Cardiac fibroblast (primary cell): ENCODE measurements at regions not wholly inside any gene's neighbourhood (a gene's known extent, or its start where the extent isn't known, plus 50 kb on each side); places are given as distances from the start of the nearest gene placed in this dataset.

Source experiments
- DNase-seq, 2 donors: peaks; one replicate each; pipeline versions ENCODE4 v3.0.0 to v3.0.0-alpha.2; 2010; ENCODE audit warnings: low read depth in 2 of 2
- H3K4me3 ChIP-seq, 2 donors: replicated peaks in 1 of 2; 1 replicate in 1 of 2; 2 replicates in 1 of 2; pipeline ENCODE4 v1.5.1; 2011; ENCODE audit warnings: low read depth in 2 of 2, low read length in 2 of 2, mild to moderate bottlenecking in 2 of 2, moderate library complexity in 1 of 2
- TF ChIP-seq, protein P1 (sequence below): IDR thresholded peaks from one replicate; pipeline ENCODE4 v1.5.1; 2011; ENCODE audit warnings: low read depth, mild to moderate bottlenecking, low read length, inconsistent platforms

DNA sequence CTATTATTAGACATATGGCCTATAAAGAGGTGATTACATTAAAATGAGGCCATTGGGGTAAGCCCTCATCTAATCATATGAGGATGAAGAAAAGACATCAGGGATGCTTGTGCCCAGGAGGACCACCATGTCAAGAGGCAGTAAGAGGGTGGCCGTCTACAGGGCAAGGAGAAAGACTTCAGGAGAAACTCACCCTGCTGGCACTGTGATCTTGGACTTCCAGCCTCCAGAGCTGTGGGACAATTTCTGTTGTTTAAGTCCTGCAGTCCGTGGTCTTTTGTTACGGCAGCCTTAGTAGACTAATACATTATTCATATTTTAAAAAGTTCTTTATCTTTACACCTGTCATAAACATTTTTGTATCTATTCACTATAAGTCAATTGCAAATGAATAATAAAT, 290.0 kb downstream of the PRL start:
- DNase-seq, result no peak
- no peak overlapping the region for H3K4me3 ChIP-seq
- TF ChIP-seq, protein P1, sequence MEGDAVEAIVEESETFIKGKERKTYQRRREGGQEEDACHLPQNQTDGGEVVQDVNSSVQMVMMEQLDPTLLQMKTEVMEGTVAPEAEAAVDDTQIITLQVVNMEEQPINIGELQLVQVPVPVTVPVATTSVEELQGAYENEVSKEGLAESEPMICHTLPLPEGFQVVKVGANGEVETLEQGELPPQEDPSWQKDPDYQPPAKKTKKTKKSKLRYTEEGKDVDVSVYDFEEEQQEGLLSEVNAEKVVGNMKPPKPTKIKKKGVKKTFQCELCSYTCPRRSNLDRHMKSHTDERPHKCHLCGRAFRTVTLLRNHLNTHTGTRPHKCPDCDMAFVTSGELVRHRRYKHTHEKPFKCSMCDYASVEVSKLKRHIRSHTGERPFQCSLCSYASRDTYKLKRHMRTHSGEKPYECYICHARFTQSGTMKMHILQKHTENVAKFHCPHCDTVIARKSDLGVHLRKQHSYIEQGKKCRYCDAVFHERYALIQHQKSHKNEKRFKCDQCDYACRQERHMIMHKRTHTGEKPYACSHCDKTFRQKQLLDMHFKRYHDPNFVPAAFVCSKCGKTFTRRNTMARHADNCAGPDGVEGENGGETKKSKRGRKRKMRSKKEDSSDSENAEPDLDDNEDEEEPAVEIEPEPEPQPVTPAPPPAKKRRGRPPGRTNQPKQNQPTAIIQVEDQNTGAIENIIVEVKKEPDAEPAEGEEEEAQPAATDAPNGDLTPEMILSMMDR, result no peak

DNA sequence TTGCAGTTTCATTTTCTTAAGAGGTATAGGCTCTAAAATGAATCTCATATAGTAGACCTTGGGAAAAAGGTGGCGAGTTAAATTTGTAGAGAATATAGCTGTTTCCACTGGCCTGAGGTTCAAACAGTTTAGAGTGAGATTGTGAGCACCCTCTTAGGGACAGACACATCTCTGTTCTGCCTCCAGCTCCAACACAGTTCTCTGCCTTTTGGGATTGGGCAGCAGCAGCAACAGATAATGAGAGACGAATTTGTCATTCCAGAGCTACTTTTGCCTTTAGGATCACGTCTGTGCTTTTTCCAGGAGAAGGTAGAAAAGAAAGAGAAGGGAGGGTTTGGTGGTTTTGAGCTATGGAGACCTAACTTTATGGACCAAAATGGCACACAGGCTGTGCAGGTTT, 289.4 kb downstream of the PRL start:
- H3K4me3 ChIP-seq, result no peak overlapping the region
- DNase-seq, result no peak
- TF ChIP-seq, protein P1, result no peak

GRCh38 chr6:22008248-22008836, 288.5 kb downstream of the PRL start:
- H3K4me3 ChIP-seq, result no peak overlapping the region
- DNase-seq, result peak in 1 of 2 donors; percentile 36
- TF ChIP-seq, protein P1, result no peak

DNA sequence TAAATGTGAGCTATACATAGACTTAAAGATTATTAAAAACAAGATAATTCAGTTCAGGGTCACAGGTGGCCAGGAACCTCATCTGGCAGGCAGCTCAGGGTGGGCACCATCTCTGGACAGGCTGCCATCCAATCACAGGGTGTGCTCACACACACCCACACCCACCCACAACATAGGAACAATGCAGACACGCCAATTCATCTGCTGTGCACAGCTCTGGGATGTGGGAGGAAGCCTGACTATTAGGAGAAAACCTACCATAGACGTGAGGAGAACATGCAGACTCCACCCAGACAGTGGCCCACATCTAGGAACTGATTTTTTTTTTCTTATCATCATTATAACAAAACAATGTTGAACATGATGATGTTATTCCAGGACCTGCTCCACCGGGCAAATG, 286.7 kb downstream of the PRL start:
- no peak for DNase-seq
- H3K4me3 ChIP-seq, result no peak overlapping the region
- TF ChIP-seq, protein P1, result no peak

DNA sequence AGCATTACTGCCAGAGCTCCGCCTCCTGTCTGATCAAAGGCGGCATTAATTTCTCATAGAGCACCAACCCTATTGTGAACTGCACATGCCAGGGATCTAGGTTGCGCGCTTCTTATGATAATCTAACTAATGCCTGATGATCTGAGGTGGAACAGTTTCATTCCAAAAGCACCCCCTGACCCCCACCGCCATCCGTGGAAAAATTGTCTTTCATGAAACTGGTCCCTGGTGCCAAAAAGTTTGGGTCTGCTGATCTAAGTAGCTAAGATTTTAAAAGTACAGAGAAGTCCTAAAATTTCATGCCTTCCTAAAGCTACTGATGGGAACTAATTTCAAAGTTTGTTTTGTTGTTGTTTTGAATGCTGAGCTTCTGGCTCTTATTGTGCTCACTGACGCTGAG, 281.6 kb downstream of the PRL start:
- H3K4me3 ChIP-seq, result no peak overlapping the region
- TF ChIP-seq, protein P1, result no peak
- no peak for DNase-seq

GRCh38 chr6:22015944-22016343, 280.9 kb downstream of the PRL start:
- no peak for DNase-seq
- TF ChIP-seq, protein P1, result no peak
- H3K4me3 ChIP-seq, result no peak overlapping the region

- DNase-seq, result no peak
- TF ChIP-seq, protein P1, result no peak
- no peak overlapping the region for H3K4me3 ChIP-seq
Observed at GRCh38 chr6:22017272-22017671, 279.6 kb downstream of the PRL start.
